GM12874 (cell line): ENCODE measurements at regions not wholly inside any gene's neighbourhood (a gene's known extent, or its start where the extent isn't known, plus 50 kb on each side); places are given as distances from the start of the nearest gene placed in this dataset.

Experiments used
- CTCF ChIP-seq: IDR thresholded peaks from 2 replicates; pipeline ENCODE4 v1.5.1; 2011; ENCODE audit warnings: low read depth, mild to moderate bottlenecking, control low read depth, low read length, moderate library complexity; ENCODE audit not compliant: insufficient read depth

GRCh38 chr2:134198006-134198634 lies 55.8 kb upstream of the MGAT5 start:
- no peak for TF ChIP-seq CTCF

GRCh38 chr2:134199123-134199522 lies 54.7 kb upstream of the MGAT5 start:
- no peak for TF ChIP-seq CTCF

- TF ChIP-seq CTCF = no peak
Observed at GRCh38 chr2:134200036-134200618, 53.7 kb upstream of the MGAT5 start.

GRCh38 chr2:134201533-134201932 lies 52.3 kb upstream of the MGAT5 start:
- TF ChIP-seq CTCF = no peak

GRCh38 chr2:134202371-134202770 lies 51.5 kb upstream of the MGAT5 start:
- no peak for TF ChIP-seq CTCF

GRCh38 chr2:134203175-134203574 lies 50.7 kb upstream of the MGAT5 start:
- TF ChIP-seq CTCF = no peak
